Astrocyte of the cerebellum (primary cell): ENCODE measurements at regions not wholly inside any gene's neighbourhood (a gene's known extent, or its start where the extent isn't known, plus 50 kb on each side); places are given as distances from the start of the nearest gene placed in this dataset.

Source experiments
- DNase-seq: peaks from one replicate; pipeline ENCODE4 v3.0.0-alpha.2; 2011; ENCODE audit warnings: low read depth
- H3K4me3 ChIP-seq: 2 replicates; pipeline ENCODE4 v1.5.1; 2011; ENCODE audit warnings: mild to moderate bottlenecking, low read depth, low read length, moderate library complexity
- CTCF ChIP-seq: IDR thresholded peaks from 2 replicates; pipeline ENCODE4 v1.5.1; 2012; ENCODE audit warnings: low read length, low read depth, moderate library complexity, mild to moderate bottlenecking; ENCODE audit errors: missing control alignments
- in situ Hi-C: cut with HindIII; loops from 2 replicates; pipeline ENCODE4 v1.10.0; 2017; ENCODE audit warnings: low sequenced_read_pairs

- no peak for DNase-seq
- H3K4me3 ChIP-seq, result no peak overlapping the region
- no peak for TF ChIP-seq CTCF
- in situ Hi-C loops, result no loop called here
Observed at GRCh38 chr4:14883166-14883565, 119.1 kb upstream of the CPEB2 start.

- H3K4me3 ChIP-seq, result no peak overlapping the region
- in situ Hi-C loops, result no loop called here
- TF ChIP-seq CTCF, result no peak
- DNase-seq, result no peak
Observed at GRCh38 chr4:14883661-14884060, 118.6 kb upstream of the CPEB2 start.

GRCh38 chr4:14887842-14888433 lies 114.3 kb upstream of the CPEB2 start:
- in situ Hi-C loops, result no loop called here
- no peak for DNase-seq
- H3K4me3 ChIP-seq, result no peak overlapping the region
- TF ChIP-seq CTCF, result no peak

GRCh38 chr4:14888790-14889572 lies 113.3 kb upstream of the CPEB2 start:
- no peak for DNase-seq
- TF ChIP-seq CTCF, result no peak
- in situ Hi-C loops, result no loop called here
- no peak overlapping the region for H3K4me3 ChIP-seq

GRCh38 chr4:14892563-14892962 lies 109.7 kb upstream of the CPEB2 start:
- in situ Hi-C loops, result no loop called here
- H3K4me3 ChIP-seq, result no peak overlapping the region
- no peak for DNase-seq

GRCh38 chr4:14893713-14894112 lies 108.6 kb upstream of the CPEB2 start:
- no peak for DNase-seq
- H3K4me3 ChIP-seq, result no peak overlapping the region
- TF ChIP-seq CTCF, result no peak
- in situ Hi-C loops, result no loop called here

More at GRCh38 chr4:14892563-14892962, 109.7 kb upstream of the CPEB2 start:
- no peak for TF ChIP-seq CTCF
